ENCODE measurements at regions not wholly inside any gene's neighbourhood (a gene's known extent, or its start where the extent isn't known, plus 50 kb on each side); places are given as distances from the start of the nearest gene placed in this dataset.

DNA sequence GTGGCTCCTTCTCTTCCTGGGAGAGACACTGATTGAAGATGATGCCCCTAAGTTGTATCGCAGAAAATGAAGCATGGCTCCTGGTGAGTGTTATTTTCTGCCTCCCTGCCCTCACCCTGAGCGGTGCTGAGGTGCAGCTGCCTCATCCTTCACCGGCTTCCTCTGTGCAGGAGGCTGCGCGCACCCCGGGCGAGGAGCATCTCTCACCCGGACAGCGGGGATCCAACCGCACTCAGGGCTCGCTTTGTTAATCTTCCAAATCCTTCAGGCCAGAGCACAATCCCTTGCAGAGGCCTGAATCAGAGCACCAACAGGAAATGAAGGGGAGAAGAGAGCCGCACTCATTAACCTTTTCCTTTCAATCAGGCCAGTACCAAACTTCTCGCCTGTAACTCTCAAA is 910.3 kb downstream of the CCSER2 start:
- DNase-seq, result no peak

DNA sequence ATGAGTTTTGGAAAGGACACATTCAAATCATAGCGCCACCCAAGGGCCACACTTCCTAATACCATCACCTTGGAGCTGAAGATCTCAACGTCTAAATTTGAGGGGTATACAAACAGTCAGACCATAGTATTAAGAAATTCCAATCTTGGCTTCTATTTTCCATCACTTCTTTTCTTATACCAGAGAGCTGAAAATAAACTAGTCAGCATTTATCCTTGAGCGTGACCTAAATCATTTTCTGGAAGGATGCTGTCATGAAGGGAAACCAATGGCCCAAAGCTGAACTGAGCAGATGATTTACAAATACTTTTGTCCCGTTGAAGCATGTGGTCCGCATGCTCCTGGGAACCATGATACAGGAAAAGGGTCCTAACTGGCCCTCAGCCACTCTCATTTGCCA is 921.9 kb downstream of the CCSER2 start:
- DNase-seq, result no peak

DNA sequence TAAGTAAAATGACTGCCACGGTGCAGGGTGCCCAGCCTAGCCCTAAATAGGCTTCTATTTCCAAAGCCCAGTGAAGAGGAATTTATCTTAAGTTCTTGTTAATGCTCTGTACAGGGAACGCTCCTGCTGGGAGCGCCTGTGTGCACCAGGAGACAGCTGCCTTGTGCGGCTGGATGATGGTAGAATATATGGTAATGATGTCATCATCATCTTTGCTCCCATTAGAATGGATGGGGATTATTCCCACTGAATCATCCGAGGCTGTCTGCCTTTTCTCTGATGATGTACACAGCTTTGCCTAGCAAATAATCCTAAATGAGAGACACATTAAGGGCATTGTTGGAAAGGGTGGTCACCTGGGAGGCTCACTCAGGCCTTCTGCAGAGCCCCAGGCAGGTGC is 928.1 kb downstream of the CCSER2 start:
- no peak for DNase-seq

DNA sequence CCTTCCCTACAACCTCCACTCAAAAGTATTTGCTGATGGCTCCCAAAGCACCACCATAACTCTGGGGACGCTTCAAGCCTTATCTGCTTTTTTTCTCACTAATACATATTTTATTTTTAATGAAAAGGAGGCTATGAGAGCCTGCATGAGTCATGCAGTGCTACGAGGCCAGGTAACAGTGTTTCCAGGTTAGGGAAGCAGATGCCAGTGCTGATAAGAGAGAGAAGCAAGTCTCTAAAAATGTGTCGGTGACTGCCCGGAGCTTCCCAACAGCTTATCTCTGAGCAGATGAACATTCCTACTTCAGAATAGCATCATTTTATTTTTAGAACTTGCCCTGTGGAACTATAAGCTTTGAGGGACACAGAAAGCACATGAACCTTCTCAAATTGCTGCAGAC is 931.5 kb downstream of the CCSER2 start:
- DNase-seq, result no peak

DNA sequence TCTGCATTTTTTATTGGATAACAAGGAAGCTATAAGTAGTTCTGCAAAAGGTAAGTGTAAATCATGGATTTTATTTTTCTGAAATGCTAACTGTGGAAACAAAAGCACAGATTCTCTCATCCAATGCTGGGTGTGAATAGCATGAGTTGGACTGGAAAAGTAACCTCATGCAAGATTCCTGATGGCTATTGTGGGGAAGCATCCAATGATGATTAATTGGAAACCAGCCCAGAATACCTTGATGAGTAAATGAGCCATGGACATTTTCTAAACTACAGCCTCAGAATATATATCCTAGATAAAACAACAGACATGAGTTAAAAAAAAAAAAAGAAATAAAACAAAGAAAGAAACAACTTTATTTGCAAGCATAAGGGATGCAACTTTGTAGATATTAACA is 934.6 kb downstream of the CCSER2 start:
- no peak for DNase-seq

DNA sequence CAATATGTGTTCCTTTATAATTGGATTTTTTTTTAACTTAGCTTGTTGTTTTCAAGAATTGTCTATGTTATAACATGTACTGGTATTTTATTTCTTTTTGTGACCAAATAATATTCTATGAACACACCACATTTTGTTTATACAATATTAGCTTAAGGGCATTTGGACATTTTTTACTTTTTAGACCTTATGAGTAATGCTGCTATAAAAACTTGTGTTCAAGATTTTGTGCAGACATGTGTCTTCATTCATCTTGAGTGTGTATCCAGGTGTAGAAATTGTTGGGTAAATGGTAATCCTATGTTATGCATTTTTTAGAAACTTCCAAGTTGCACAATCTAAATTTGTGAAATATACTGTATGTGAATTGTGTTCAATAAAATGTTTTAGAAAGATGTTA is 936.7 kb downstream of the CCSER2 start:
- no peak for DNase-seq

DNA sequence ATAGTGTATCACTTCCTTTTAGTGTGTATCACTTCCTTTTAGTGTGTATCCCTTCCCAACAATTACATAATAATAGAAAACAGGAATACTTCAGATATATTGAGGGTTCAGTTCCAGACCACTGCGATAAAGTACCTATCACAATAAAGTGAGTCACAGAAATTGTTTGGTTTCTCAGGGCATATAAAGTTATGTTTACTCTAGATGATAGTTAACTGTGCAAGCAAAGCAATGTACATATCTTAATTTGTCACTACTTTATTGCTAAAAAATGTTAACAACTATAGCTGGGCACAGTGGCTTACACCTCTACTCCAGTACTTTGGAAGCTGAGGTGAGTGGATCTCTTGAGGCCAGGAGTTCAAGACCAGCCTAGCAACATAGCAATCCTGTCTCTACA is 938.4 kb downstream of the CCSER2 start:
- no peak for DNase-seq

DNA sequence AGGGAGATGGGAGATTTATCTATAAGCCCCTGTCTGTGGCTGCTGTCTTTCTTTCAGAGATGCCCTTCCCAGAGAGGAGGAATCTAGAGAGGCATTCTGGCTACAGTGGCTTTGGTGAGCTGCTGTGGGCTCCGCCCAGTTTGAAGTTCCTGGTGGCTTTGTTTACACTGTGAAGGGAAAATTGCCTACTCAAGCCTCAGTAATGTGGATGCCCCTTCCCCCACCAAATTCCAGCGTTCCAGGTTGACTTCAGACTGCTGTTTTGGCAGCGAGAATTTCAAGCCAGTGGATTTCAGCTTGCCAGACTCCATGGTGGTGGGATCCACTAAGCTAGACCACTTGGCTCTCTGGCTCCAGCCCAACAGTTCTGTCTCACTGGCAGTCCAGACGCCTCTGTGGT is 951.6 kb downstream of the CCSER2 start:
- no peak for DNase-seq

DNA sequence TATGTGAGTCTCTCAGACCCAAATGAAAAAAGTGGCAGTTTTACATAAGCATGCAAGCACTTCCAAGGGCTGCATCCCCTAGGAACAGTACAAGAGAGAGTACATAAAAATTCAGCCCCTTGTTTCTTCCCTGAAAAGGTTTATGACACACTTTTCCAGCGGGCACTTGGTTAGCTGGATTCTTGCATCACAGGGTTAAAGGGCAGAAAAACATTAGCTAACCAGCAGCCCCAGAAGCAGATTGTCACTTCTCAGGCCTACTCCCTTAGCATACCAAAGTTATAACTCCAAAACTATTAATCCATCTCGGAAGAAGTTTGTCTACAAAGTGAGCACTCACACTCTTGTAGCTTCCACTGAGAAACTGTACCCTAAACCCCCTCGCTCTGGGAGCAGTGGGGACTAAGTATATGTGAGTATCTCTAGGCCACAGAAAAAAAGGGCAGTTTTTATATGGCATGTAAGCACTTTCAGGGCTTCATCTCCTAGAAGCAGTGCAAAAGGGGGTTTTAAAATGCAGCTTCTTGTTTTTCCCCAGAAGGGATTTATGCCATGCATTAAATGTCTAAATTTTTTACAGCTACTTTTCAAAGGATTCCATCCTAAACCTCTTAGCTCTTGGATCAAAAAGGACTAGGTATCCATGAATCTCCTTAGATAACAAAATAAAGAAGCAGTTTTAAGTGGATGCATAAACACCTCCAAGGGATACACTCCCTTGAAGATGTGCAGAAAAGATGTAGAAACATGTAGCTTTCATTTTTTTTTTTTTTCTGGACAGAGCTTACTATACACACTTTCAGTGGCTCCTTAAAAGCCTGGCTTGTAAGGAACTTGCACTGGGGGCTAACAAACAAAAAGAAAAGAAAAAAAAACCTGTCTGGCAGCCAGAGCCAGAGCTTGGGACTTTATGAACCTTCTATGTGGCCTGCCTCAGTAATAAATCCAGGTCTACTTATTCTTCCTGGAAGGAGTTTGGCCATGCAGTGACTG is 956.7 kb downstream of the CCSER2 start:
- no peak for DNase-seq

DNA sequence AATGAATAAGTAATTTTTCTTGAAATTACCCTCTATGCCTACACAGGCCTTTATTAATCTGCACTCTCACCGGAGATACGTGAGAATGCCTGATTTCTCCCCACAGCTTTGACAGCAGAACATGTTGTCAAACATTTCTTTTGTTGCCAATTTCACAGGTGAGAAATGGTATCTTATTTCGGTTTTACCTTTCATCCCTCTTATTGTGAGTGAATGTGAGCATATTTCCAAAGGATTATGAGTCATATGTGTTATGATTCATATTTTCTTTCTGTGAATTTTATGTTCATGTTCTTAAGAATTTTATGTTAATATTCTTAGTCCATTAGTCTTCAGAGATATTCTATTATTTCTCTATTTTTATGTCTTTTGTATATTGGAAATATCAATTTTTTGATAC is 965.1 kb downstream of the CCSER2 start:
- no peak for DNase-seq

DNA sequence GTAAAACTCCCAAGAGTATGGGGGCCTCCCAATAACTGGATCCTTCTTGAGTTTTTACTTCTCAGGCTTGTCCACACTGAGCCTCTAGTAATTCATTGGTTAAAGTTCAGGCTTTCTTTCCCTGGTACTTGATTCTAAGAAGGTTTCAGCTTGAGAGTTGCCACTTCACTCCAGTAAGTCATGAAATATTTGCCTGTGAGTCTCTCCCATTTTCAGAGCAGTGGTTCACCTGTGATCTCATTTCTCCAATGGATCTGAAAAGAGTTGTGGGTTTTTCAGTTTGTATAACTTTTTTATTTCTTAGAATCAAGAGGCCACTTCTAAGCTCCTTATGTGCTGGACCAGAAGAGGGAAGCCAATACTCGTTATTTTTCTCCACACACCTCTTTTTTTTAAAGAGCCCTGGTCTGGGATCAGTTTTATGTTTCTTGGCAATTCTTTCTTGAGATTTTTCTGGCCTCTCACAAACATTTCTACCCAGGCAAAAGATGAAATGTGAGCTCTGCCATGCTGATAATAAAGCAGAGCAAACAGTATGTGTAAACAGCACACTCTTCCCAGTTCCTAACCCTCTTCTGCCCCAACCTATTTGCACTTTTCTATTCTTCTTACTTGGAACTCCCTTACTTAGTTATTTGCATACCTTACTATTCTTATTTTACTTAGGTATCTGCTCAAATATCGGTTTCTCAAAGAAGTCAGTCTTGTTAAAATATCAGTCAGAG is 983.4 kb downstream of the CCSER2 start:
- DNase-seq, result no peak

DNA sequence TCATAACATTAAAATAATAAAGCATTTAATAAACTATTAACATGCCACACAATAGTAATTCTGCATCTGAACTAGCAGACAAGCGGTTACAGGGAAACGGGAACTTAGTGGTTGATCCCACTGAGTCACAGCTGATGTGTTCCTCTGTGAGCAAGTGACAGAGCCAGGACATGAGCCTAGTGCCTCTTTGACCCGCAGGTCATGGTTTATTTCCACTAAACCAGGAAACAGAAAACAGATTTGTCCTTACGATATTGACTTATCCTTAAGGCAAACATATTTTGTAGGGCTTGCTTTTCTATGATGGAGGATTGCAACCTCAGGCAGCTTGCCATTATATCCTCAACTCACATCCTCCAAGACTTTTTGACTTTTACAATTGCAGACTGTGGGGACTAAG is 987.3 kb downstream of the CCSER2 start:
- no peak for DNase-seq

DNA sequence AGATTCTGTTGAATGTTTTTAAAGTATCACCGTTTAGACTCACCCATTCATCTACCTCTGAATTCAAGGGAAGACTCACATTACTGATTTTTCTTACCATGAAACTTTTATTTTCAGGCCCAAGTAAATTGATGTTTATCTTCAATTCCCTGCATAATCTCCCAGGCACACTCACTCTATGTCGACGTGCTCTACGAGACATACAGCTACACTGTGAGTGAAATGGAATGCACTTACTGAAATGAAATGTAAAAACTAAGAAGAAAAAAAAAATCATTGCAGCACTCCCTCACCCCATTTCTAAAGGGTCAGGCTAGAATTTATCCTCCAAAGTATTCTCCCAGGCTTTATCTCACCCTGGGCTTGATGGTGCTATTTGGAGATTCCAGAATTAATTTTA is 987.9 kb downstream of the CCSER2 start:
- DNase-seq, result no peak

DNA sequence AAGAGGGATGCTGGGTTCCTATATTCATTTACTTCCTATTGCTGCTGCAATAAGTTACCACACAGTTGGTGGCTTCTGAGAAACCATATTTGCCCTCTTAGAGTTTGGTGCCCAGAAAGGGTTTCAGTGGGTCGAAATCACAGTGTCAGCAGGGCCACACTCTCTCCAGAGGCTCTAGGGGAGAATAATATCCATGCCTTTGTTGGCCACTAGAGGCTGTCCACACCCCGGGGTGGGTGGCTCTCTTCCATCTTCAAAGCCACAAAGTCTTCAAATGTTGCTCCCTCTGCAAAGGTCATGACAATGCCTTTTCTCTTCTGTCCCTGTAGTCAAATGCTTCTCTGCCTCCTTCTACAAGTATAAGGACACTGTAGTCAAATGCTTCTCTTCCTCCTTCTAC is 989.4 kb downstream of the CCSER2 start:
- DNase-seq, result no peak

DNA sequence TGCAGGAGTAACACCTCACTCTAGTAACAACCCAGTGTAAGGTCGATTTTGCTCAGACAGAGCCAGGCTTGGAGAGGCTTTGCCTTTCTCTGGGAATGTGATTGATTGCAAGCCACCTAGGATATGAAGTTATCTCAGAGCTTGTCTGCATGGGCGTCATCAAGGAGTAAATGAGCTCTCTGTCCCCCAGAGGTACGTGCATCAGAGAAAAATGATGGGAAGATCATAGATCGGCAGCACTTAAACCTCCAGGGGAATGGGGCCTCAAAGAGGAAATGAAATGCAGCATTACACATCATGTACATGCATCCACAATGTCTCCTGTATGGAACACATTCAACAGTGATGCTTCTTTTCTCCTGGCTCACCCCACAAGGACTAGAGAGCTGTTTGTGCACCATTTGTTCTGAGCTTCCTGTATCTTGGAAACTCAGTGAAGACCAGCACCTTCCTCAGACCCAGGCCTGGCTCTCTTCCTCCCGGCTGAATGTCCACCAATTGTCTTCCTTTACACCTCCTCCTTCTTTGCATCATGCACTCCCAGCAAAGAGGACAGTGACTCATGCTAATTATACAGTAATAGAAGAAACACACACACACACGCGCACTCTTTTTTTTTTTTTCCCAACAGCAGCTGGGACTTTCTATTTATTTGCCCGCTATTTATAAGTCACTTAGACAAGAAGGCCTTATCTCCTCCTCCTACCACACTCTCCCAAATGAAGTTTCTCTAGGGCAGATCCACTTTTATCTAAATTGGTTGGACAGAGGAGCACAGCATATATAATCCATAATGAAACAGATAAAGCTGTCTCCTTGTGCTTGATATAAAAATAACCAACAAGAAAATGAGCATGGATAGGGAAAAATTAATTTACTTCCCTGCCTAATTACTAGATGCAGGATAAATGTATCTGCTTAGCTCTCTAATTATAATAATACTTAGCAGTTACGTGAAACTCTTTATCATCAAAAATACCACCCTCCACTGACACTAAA is 990.7 kb downstream of the CCSER2 start:
- DNase-seq, result no peak

DNA sequence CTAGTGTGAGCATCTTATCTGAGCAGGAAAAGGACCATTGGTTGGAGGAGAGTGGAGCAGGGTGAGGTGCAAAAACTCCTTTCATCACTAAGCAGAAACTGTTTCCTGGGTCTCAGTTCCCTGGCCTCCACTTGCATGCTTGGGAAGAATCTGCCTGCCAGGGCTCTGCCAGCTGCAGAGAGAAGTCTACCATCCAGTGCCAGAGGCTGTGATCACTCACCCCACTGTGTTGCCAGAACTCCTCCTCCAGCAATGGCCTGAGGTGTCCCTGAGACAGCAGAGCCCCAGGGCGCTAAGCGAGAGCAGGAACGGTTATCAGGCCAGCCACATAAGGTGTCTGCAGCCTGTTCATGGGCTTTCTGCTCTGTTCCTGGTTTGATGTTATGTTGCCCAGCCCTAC is 991.4 kb downstream of the CCSER2 start:
- no peak for DNase-seq

DNA sequence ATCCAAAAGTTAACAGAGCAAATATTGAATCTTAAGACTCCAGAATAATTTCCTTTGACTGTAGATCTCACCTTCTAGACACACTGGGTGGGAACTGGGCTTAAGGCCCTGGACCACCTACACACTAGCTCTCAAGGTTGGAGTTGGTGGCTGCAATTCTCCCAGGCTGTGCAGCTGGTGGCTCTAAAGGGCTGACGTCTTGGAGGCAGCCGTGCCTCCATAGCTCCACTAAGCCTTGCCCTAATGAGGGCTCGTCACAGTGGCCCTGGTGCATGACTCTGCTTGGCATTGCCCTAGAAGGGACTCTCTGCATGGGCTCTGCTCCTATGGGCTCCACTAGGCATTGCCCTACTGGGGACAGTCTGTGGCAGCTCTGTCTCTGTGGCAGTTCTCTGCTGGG is 1005.2 kb downstream of the CCSER2 start:
- no peak for DNase-seq

DNA sequence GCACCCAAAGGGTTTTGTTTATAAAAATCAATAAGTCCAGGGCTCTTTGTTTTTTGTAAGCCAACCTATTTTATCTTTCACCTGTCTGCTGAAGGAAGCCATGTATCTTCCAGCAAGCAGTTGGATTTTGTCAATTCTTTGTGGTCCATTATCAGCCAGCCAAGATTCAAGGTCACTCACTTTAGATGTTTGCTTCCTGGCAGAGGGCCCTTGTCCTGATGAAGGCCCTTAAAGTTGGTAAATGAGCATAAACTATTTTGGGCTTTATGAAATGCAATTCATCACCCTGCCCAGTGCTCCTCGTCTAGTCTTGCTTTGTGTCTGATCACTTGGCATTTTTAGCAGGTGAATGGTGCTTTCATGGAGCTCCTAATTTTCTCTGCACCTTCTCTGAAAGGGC is 1004.2 kb downstream of the GRID1 start:
- DNase-seq, result no peak

DNA sequence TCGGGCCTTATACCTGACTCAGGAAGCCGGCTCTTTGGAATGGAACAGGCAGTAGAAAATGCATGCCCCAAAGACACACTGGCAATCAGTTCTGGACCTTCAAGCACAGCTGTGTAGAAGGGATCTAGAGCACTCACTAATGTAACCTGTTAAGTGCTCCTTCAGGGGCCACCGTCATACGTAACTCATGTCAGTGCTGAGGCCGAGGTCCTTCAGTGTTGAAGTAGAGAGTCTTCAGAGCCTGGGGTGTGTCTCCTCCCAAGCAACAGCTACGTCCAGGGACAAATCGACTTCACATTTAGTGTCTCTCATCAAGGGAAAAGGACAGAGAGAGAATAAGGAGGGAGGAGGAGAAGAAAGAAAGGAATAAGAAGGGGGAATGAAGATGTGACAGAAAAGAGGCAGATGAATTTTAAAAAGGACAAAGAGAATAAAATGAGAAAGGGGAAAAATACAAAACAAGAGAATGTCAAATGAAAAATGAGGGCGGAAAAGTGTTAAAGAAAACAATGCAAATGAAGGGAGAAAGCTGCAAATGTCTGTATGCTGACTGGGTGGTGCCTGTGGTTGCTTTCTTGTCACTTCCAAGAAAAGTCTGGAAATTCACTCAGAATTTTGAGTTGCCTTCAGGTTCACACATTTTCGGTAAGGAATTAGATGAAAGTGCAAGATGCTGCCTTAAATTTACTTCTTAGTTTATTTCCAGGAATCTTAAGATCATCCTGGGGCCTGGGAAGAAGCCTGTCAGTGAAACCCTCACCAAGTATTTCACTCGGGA is 989.4 kb downstream of the GRID1 start:
- DNase-seq, result no peak

DNA sequence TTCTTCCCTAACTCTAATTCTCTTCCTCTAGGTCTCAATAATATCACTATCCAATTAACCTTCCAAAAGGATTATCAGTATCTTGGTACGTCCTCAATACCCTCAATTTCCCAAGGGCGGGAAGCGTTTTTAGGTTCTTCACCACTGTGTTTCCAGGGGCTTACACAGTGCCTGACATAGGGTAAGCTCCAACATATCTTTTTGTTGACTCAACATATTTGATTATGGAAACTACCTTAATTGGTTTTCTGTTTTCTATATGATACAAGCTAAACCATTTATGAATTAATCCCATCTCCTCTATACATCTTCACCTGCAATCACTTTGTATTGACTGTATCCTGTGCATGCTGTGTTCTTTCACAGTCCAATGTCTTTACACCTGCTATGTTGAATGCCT is 987.3 kb downstream of the GRID1 start:
- no peak for DNase-seq

DNA sequence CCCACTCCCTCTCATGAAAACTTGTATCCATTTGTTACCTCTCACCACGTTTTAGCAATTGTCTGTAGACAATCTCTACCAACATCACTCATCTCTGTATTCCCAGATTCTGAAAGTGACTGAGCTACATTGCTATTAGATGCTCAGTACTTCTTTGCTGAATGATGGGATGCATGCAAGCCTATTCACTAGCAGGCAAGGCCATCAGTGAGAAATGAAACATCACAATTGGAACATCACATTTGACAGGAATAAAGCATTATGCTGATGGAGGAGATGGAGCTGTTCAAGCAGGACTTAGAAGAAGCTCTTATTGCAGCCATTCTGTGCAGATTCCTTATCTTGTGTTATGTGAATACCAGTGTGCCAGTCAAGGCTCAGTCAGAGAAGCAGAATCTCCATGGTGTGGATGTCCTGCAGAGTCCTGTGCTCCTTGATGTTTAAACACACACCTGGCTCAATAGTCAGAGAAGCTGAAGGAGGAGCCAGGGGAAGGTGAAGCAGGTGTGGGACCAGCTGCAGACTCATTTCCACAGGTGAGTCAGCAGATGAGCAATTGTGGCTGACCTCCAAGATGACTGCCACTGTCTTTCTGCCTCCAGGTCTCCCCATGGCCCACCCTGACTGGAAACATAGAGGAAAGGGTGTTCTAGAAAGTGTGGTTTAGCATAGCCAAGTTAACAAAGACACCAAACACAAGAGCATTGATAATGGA is 965.5 kb downstream of the GRID1 start:
- DNase-seq, result no peak

DNA sequence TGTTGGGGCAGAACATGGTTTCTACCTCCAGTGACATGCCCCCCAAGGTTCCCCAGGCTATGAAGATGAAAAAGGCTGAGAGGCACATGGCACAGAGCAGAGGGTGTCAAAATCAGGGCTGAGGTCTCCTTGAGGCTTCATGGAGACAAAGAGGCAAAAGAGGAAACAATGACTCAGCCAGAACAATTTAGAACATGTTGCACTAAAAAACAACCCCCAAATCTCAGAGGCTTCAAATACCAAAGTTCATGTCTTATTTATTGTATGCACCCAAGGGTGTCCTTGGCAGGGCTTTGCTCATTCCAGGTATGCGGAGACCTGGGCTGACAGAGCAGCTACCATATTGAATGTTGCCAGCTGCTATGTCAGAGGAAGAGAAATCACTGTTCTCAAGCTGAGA is 964.1 kb downstream of the GRID1 start:
- DNase-seq, result no peak

All from NCI-H187 (cell line).